HL-60 (cell line): ENCODE measurements at regions not wholly inside any gene's neighbourhood (a gene's known extent, or its start where the extent isn't known, plus 50 kb on each side); places are given as distances from the start of the nearest gene placed in this dataset.

Experiments used
- TF ChIP-seq, protein P1 (sequence below): IDR thresholded peaks from one replicate; pipeline ENCODE4 v1.5.1; 2011; ENCODE audit warnings: low read length, control low read depth, inconsistent platforms; ENCODE audit not compliant: insufficient read depth
- TF ChIP-seq, protein P2 (sequence below): IDR thresholded peaks from 2 replicates; pipeline ENCODE4 v1.6.1; 2012; ENCODE audit warnings: low read depth; ENCODE audit not compliant: insufficient replicate concordance

DNA sequence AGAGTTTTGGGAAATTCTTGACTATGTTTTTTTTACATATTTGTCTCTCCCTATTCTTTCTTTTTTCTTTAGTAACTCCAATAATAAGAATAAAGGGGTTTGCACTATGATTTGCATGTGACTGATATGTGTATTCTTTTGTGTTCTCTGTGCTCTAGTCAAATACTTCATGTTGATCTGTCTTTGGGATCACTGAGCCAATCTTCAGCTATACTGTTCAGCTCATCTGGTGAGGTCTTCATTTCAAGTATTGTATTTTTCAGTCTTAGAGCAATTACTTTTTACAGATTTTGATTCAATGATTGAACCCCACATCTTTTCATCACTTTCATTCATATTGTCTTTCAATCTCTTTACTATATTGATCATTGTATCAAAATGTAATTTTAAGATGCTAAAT lies 58.1 kb upstream of the TAF11L2 start:
- TF ChIP-seq, protein P1, sequence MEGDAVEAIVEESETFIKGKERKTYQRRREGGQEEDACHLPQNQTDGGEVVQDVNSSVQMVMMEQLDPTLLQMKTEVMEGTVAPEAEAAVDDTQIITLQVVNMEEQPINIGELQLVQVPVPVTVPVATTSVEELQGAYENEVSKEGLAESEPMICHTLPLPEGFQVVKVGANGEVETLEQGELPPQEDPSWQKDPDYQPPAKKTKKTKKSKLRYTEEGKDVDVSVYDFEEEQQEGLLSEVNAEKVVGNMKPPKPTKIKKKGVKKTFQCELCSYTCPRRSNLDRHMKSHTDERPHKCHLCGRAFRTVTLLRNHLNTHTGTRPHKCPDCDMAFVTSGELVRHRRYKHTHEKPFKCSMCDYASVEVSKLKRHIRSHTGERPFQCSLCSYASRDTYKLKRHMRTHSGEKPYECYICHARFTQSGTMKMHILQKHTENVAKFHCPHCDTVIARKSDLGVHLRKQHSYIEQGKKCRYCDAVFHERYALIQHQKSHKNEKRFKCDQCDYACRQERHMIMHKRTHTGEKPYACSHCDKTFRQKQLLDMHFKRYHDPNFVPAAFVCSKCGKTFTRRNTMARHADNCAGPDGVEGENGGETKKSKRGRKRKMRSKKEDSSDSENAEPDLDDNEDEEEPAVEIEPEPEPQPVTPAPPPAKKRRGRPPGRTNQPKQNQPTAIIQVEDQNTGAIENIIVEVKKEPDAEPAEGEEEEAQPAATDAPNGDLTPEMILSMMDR = no peak
- TF ChIP-seq, protein P2, sequence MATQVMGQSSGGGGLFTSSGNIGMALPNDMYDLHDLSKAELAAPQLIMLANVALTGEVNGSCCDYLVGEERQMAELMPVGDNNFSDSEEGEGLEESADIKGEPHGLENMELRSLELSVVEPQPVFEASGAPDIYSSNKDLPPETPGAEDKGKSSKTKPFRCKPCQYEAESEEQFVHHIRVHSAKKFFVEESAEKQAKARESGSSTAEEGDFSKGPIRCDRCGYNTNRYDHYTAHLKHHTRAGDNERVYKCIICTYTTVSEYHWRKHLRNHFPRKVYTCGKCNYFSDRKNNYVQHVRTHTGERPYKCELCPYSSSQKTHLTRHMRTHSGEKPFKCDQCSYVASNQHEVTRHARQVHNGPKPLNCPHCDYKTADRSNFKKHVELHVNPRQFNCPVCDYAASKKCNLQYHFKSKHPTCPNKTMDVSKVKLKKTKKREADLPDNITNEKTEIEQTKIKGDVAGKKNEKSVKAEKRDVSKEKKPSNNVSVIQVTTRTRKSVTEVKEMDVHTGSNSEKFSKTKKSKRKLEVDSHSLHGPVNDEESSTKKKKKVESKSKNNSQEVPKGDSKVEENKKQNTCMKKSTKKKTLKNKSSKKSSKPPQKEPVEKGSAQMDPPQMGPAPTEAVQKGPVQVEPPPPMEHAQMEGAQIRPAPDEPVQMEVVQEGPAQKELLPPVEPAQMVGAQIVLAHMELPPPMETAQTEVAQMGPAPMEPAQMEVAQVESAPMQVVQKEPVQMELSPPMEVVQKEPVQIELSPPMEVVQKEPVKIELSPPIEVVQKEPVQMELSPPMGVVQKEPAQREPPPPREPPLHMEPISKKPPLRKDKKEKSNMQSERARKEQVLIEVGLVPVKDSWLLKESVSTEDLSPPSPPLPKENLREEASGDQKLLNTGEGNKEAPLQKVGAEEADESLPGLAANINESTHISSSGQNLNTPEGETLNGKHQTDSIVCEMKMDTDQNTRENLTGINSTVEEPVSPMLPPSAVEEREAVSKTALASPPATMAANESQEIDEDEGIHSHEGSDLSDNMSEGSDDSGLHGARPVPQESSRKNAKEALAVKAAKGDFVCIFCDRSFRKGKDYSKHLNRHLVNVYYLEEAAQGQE = no peak
